ENCODE measurements at regions not wholly inside any gene's neighbourhood (a gene's known extent, or its start where the extent isn't known, plus 50 kb on each side); places are given as distances from the start of the nearest gene placed in this dataset.

DNA sequence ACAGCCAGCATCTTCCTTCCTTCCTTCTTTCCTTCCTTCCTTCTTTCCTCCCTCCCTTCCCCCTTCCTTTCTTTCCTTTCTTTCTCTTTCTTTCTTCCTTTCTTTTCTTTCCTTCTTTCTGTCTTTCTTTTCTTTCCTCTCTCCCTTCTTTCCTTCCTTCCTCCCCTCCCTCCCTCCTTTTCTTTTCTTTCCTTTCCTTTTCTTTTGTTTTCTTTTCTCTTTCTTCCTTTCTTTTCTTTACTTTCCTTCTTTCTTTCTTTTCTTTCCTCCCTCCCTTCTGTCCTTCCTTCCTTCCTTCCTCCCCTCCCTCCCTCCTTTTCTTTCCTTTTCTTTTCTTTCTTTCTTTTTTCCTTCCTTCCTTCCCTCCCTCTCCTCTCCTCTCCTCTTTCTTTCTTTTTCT, 296.0 kb upstream of the LRRTM4 start:
- Histone ChIP-seq H2AK5ac (ENCODE audit: insufficient read length, low read length) (no peak overlapping the region), H3K27me3 (ENCODE audit: insufficient read depth, low read length) (no peaks in the 10 kb centered on the region), H3K4ac (ENCODE audit: low read depth, low read length) (no peak overlapping the region), H3K18ac (ENCODE audit: insufficient read length, low read depth, low read length) (no peak overlapping the region), H2BK12ac (ENCODE audit: insufficient read length, low read depth, low read length) (no peak overlapping the region), H4K20me1 (ENCODE audit: control insufficient read depth, insufficient read depth, insufficient read length) (no peaks in the 10 kb centered on the region), H3K4me2 (ENCODE audit: insufficient read depth, insufficient read length, low read length) (no peak overlapping the region), H3K23me2 (ENCODE audit: insufficient read length, low read depth, low read length, poor library complexity, severe bottlenecking) (no peaks in the 10 kb centered on the region), H3K9me3 (ENCODE audit: control insufficient read depth, low read depth, low read length) (no peaks in the 10 kb centered on the region), H3K79me2 (ENCODE audit: insufficient read depth, low read length) (no peaks in the 10 kb centered on the region), H3K27ac (ENCODE audit: insufficient read length, low read depth, low read length) (no peak overlapping the region), H4K8ac (replicated peaks; ENCODE audit: insufficient read length, low read depth, low read length) (no peak overlapping the region), H4K5ac (ENCODE audit: insufficient read length, low read depth, low read length) (no peak overlapping the region), H2BK15ac (ENCODE audit: low read depth, low read length) (no peak overlapping the region), H2BK20ac (ENCODE audit: low read depth, low read length, poor library complexity, severe bottlenecking) (no peak overlapping the region), H3T11ph (ENCODE audit: low read length) (no peak overlapping the region), H3K14ac (ENCODE audit: insufficient read depth, low read length) (no peak overlapping the region), H2BK5ac (ENCODE audit: insufficient read length, low read length) (no peak overlapping the region), H2AFZ (ENCODE audit: low read length) (no peak overlapping the region), H4K91ac (ENCODE audit: insufficient read length, low read depth, low read length) (no peak overlapping the region), H3K9ac (ENCODE audit: extremely low read depth, insufficient read length, low read length) (no peak overlapping the region), H3K23ac (ENCODE audit: insufficient read length, low read depth, low read length) (no peak overlapping the region), H2BK120ac (ENCODE audit: low read depth, low read length, poor library complexity, severe bottlenecking) (no peak overlapping the region), H3K56ac (ENCODE audit: insufficient read length, low read depth, low read length) (no peak overlapping the region), H3K4me1 (ENCODE audit: insufficient read depth, low read length) (no peaks in the 10 kb centered on the region; the same call in 1 of the 2 replicates), H3K79me1 (ENCODE audit: insufficient read depth, low read depth, low read length, poor library complexity, severe bottlenecking) (no peaks in the 10 kb centered on the region)
- TF ChIP-seq, protein P1, sequence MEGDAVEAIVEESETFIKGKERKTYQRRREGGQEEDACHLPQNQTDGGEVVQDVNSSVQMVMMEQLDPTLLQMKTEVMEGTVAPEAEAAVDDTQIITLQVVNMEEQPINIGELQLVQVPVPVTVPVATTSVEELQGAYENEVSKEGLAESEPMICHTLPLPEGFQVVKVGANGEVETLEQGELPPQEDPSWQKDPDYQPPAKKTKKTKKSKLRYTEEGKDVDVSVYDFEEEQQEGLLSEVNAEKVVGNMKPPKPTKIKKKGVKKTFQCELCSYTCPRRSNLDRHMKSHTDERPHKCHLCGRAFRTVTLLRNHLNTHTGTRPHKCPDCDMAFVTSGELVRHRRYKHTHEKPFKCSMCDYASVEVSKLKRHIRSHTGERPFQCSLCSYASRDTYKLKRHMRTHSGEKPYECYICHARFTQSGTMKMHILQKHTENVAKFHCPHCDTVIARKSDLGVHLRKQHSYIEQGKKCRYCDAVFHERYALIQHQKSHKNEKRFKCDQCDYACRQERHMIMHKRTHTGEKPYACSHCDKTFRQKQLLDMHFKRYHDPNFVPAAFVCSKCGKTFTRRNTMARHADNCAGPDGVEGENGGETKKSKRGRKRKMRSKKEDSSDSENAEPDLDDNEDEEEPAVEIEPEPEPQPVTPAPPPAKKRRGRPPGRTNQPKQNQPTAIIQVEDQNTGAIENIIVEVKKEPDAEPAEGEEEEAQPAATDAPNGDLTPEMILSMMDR (conservative IDR thresholded peaks at IDR 0.05) = no peak
- Mint-ChIP-seq H3K4me1 (peaks cover 18 to 24% of the 10 kb centered on the region in 2 experiments), H3K27ac (no peak overlapping the region), H3K4me3 (no peak overlapping the region), H3K36me3 (ENCODE audit: insufficient read depth in 1 of 3, low read depth in 3 of 3) (peaks cover 0 to 3% (median 0%) of the 10 kb centered on the region in 3 experiments; a peak in 2 of 7 replicates), H3K27me3 (ENCODE audit: low read depth) (no peaks in the 10 kb centered on the region), H3K9me3 (no peaks in the 10 kb centered on the region)
- no peak for DNase-seq

Data from H9 (cell line).